Bronchial epithelial cell (primary cell): ENCODE measurements at regions not wholly inside any gene's neighbourhood (a gene's known extent, or its start where the extent isn't known, plus 50 kb on each side); places are given as distances from the start of the nearest gene placed in this dataset.

ENCODE experiments used
- DNase-seq: peaks from one replicate; pipeline ENCODE4 v3.0.0-alpha.2; 2010; ENCODE audit warnings: low read depth
- FAIRE-seq: peaks from 2 replicates; lab custom pipeline; 2011; peaks lifted over from hg19 to GRCh38; lab: Jason Lieb, UNC
- H3K27me3 ChIP-seq: 2 replicates; pipeline ENCODE4 v1.5.1; 2011; ENCODE audit warnings: low read length; ENCODE audit not compliant: control insufficient read depth, insufficient read depth
- H3K36me3 ChIP-seq: 2 replicates; pipeline ENCODE4 v1.5.1; 2011; ENCODE audit warnings: low read length; ENCODE audit not compliant: control insufficient read depth, insufficient read depth
- H3K4me3 ChIP-seq: 2 replicates; pipeline ENCODE4 v1.5.1; 2011; ENCODE audit warnings: mild to moderate bottlenecking, low read depth, low read length, control low read depth
- CTCF ChIP-seq: IDR thresholded peaks from 2 replicates; pipeline ENCODE4 v1.5.1; 2011; ENCODE audit warnings: mild to moderate bottlenecking, moderate library complexity, low read length, control low read depth, inconsistent platforms; ENCODE audit not compliant: insufficient read depth, severe bottlenecking

GRCh38 chr5:38737976-38738375, 107.8 kb upstream of the OSMR start:
- TF ChIP-seq CTCF = no peak
- FAIRE-seq (no peak), DNase-seq (no peak)
- Histone ChIP-seq H3K36me3 (no peaks in the 10 kb centered on the region), H3K27me3 (no peaks in the 10 kb centered on the region), H3K4me3 (no peak overlapping the region)

GRCh38 chr5:38739011-38739704, 106.7 kb upstream of the OSMR start:
- FAIRE-seq (no peak), DNase-seq (peak; percentile 66)
- H3K27me3 ChIP-seq = no peaks in the 10 kb centered on the region
- H3K4me3 ChIP-seq = no peak overlapping the region
- H3K36me3 ChIP-seq = no peaks in the 10 kb centered on the region
- no peak for TF ChIP-seq CTCF

GRCh38 chr5:38739705-38740045, 106.1 kb upstream of the OSMR start:
- no peaks in the 10 kb centered on the region for H3K36me3 ChIP-seq
- FAIRE-seq = no peak
- TF ChIP-seq CTCF = no peak
- DNase-seq = no peak
- no peak overlapping the region for H3K4me3 ChIP-seq
- H3K27me3 ChIP-seq = no peaks in the 10 kb centered on the region

GRCh38 chr5:38742821-38743220, 103.0 kb upstream of the OSMR start:
- Histone ChIP-seq H3K36me3 (no peaks in the 10 kb centered on the region), H3K4me3 (no peak overlapping the region), H3K27me3 (peaks cover 2% of the 10 kb centered on the region)
- TF ChIP-seq CTCF = no peak
- FAIRE-seq (no peak), DNase-seq (no peak)

GRCh38 chr5:38743562-38743961, 102.2 kb upstream of the OSMR start:
- no peak for TF ChIP-seq CTCF
- DNase-seq = no peak
- Histone ChIP-seq H3K27me3 (peaks cover 2% of the 10 kb centered on the region), H3K36me3 (no peaks in the 10 kb centered on the region), H3K4me3 (no peak overlapping the region)
- no peak for FAIRE-seq
